ENCODE measurements at regions not wholly inside any gene's neighbourhood (a gene's known extent, or its start where the extent isn't known, plus 50 kb on each side); places are given as distances from the start of the nearest gene placed in this dataset.
"Not testable (repeated sequence)": the region's sequence is repeated elsewhere in the genome, so short reads cannot be mapped to it uniquely, and the experiment has no call there.

GRCh38 chr1:70507991-70508390 is 96.9 kb downstream of the CTH start:
- not testable (repeated sequence) for TF ChIP-seq POLR2A (IDR thresholded peaks at IDR 0.05; ENCODE audit: low read length); GATA1 (IDR thresholded peaks at IDR 0.05; ENCODE audit: low read depth, low read length)

Measured in erythroblast (primary cell).